Aorta (tissue), 5 donors: ENCODE measurements at regions not wholly inside any gene's neighbourhood (a gene's known extent, or its start where the extent isn't known, plus 50 kb on each side); places are given as distances from the start of the nearest gene placed in this dataset.
"Not testable (repeated sequence)": the region's sequence is repeated elsewhere in the genome, so short reads cannot be mapped to it uniquely, and the experiment has no call there.

Experiments
- ATAC-seq: fragments of 200-7000 bp; cut with Tn5 transposase; one replicate; pipeline ENCODE4 v1.9.1; 2022; ENCODE audit warnings: moderate library complexity; ENCODE audit not compliant: low FRiP score
- DNase-seq, 2 donors: peaks; one replicate each; pipeline ENCODE4 v3.0.0-alpha.2; 2020
- H3K27ac ChIP-seq, 2 donors: one replicate each; pipeline ENCODE4 v1.5.1; 2013; ENCODE audit warnings: low read length in 2 of 2, mild to moderate bottlenecking in 2 of 2, moderate library complexity in 2 of 2, control low read depth in 1 of 2, inconsistent platforms in 1 of 2, low read depth in 1 of 2
- H3K27me3 ChIP-seq, 2 donors: one replicate each; pipeline ENCODE4 v1.6.1; 2013; ENCODE audit warnings: control low read depth in 1 of 2, low read length in 1 of 2, mild to moderate bottlenecking in 1 of 2, moderate library complexity in 1 of 2; ENCODE audit not compliant: insufficient read depth in 2 of 2, control insufficient read depth in 1 of 2
- H3K36me3 ChIP-seq, 2 donors: one replicate each; pipeline ENCODE4 v1.6.1; 2013; ENCODE audit warnings: control low read depth in 1 of 2, low read length in 1 of 2, mild to moderate bottlenecking in 1 of 2; ENCODE audit not compliant: insufficient read depth in 2 of 2, control insufficient read depth in 1 of 2
- H3K4me1 ChIP-seq, 2 donors: one replicate each; pipeline ENCODE4 v1.6.1; 2013; ENCODE audit warnings: low read length in 2 of 2, control low read depth in 1 of 2, mild to moderate bottlenecking in 1 of 2, moderate library complexity in 1 of 2; ENCODE audit not compliant: insufficient read depth in 2 of 2, control insufficient read depth in 1 of 2
- H3K4me3 ChIP-seq, 2 donors: one replicate each; pipeline ENCODE4 v1.5.1; 2013; ENCODE audit warnings: low read length in 2 of 2, control low read depth in 1 of 2, mild to moderate bottlenecking in 1 of 2
- H3K9me3 ChIP-seq: one replicate; pipeline ENCODE4 v1.6.1; 2013; ENCODE audit warnings: mild to moderate bottlenecking, low read length; ENCODE audit not compliant: control insufficient read depth
- WGBS, 2 donors: extraction: QIAGEN DNeasy Blood & Tissue Kit; methylation state at CpG; one replicate each; pipeline ENCODE4 v1.1.7; 2013; 5-methylcytosine and 5-hydroxymethylcytosine counted together
- intact Hi-C, 2 donors: fragments of 100-400 bp; cut with DNase I; formaldehyde crosslinking; loops; one replicate each; pipeline versions ENCODE4 v1.14.2 to v1.15.0; 2022
- donor health status: healthy with polysubstance abuse.
- donor health status: Bipolar disorder and iron deficiency.
- donor health status: DM: no; HTN: no; CAD: no.
- donor health status: DM: no; HTN: no; CAD: no.
- donor health status: DM: yes; HTN: yes; CAD: no.

DNA sequence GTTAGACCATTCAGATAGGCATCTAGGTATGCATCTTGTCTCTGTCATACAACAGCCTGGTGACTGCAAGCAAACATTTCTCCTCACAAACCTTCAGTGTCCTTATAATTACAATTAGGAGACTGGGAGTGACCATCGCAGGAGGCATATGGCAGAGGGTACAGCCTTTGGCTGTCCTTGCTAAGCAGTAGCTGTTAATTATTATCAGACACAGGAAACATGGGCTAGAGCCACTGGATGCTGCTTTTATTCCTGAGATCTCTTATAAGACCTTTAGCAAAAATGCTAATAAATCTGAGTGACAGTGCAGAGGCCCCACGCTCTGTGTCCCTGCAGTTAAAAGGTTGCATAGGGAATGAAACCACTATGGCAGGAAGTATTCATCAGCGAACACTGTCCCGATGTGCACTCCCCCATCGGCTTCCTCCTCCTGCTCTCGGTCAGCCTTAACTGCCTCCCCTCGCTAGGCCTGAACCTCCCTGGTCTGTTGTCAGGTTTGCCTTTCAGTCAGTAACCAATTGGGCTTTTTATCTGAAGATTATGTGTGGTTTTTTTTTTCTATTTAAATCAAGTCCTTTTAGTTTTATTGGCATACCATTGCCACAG, 92.2 kb downstream of the ARHGAP11B start:
- H3K27ac ChIP-seq, H3K9me3 ChIP-seq, H3K27me3 ChIP-seq, H3K36me3 ChIP-seq, H3K4me3 ChIP-seq, intact Hi-C loops, ATAC-seq, H3K4me1 ChIP-seq, DNase-seq: not testable (repeated sequence)
- WGBS, 2 donors = 90 to 98% methylated on average over 4 to 5 of the region's 7 CpGs

DNA sequence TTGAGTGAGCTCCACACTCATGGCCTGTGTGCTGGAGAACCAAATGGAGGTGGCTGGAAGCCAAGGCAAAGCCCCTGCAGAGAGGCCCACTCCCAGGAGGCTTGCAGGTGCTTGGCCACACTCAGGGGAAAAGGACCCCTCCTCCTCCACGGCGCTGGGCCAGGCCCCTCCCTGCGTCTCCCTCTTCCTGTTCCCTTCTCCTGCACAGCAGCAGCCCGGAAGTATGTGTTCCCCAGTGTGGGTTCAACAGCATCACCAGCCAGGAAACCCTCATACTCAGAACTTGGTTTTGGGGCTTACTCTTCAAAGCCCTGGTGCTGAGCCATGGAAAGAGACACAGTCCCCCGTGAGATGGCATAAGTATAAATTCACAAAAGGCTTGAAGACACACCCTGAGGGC, 93.4 kb downstream of the ARHGAP11B start:
- DNase-seq, H3K27ac ChIP-seq, H3K4me3 ChIP-seq, H3K9me3 ChIP-seq, H3K36me3 ChIP-seq, H3K4me1 ChIP-seq, H3K27me3 ChIP-seq, ATAC-seq, intact Hi-C loops: not testable (repeated sequence)
- 94 to 100% methylated on average over 5 of the region's 5 CpGs for WGBS, 2 donors

DNA sequence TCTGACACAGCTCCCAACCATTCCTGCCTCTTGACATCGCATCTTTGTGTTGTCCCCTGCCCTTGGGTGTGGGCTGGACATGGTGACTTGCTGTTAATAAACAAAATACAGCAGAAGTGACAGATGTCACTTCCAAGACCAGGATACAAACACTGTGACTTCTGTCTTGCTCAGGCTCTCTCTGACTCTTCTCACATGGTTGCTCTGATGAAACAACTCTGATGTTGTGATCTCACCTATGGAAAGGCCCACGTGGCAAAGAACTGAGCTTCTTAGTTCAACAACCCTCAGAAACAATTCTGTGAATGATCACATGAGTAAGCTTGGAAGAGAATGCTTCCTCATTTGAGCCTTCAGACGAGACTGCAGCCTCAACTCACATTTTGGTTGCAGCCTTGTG, 94.9 kb downstream of the ARHGAP11B start:
- H3K27ac ChIP-seq, ATAC-seq, H3K9me3 ChIP-seq, H3K27me3 ChIP-seq, DNase-seq, intact Hi-C loops, H3K4me1 ChIP-seq, H3K36me3 ChIP-seq, H3K4me3 ChIP-seq: not testable (repeated sequence)
- WGBS, 2 donors = 90 to 96% methylated on average over 2 to 3 of the region's 3 CpGs

DNA sequence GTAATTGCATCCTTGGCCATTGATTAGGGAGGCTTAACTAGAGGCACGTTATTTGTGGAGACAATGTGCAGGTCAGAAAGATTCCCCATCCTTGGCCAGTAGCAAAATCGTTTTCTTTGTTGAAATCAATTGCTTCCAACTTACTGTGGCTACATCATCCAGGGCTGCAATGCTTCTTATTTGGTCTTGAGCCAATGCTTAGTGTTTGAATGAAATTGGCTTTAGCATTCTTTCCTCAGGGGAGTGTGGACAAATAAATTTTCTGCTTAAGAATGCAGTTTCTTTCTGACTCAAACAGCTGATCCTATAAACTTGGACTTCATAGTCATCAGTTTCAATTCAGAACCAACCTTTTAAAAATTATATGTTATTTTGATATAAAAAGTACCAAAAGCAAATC, 95.6 kb downstream of the ARHGAP11B start:
- ATAC-seq, H3K36me3 ChIP-seq, H3K4me1 ChIP-seq, H3K4me3 ChIP-seq, H3K27ac ChIP-seq, H3K27me3 ChIP-seq, intact Hi-C loops, DNase-seq, H3K9me3 ChIP-seq: not testable (repeated sequence)
- 42 to 72% methylated on average over 1 to 2 of the region's 2 CpGs for WGBS, 2 donors

DNA sequence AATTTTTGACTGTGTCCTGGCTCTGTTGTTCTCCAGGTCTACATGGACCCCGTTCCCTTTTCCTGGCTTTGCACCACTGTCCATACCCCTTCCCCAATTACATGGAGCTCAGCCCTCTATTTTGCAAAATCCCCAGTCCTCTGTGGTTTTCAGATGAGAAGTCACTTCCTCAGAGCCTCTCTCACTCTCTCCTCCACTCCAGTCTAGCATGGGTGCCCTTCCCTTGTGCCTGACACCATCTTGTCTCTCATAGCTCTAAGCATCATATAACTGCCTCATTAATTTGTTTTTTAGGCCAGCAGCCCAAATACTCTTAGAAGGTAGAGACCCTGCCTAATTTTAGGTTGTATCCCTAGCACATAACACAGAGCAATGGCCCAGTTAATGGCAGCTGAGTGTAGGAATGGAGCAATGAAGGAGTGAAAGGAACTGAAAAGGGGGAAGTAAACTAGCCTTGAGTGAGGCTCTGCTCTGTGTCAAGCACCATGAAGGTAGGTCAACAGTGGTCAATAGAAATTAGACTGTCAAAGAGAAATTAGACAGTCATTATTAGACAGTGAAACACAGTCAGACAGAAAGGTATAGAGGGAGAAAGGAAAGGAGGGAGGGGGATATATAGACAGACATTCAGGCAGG, 97.7 kb downstream of the ARHGAP11B start:
- H3K36me3 ChIP-seq, ATAC-seq, H3K4me1 ChIP-seq, H3K27ac ChIP-seq, DNase-seq, H3K27me3 ChIP-seq, intact Hi-C loops, H3K9me3 ChIP-seq, H3K4me3 ChIP-seq: not testable (repeated sequence)
- 96 to 97% methylated on average over 1 of the region's 1 CpG for WGBS, 2 donors

DNA sequence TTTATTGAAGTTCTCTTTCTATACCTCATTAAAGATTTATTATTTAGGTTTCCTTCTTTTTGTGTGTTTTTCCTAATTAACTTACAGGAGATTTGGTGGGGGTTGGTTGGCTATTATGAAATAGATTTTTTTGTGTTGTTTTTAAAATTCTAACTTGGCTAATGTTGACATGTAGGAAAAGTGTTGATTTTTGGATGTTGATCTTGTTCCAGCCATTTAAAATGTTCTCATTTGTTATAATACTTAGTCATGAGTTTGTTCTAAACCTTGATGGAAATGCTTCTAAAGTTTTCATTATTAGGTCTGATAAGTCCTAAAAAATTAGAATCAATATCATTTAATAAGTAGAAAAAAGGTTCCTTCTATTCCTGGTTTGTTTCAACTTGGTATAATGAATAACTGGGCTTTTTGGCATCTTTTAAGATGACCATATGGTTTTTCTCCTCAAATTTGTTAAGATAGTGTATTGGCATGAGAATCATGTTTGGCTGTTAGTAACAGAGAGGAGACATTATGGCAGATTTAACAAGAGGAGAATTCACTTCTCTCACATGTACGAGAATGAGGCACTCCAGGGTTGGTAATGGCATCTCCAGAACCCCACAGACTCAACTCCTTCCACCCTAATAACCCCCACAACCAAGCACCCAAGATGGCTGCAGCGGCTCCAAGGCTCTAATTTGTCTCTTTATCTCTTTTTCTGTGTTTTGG, 104.1 kb downstream of the ARHGAP11B start:
- H3K4me1 ChIP-seq, ATAC-seq, H3K36me3 ChIP-seq, DNase-seq, H3K27ac ChIP-seq, H3K4me3 ChIP-seq, H3K9me3 ChIP-seq, intact Hi-C loops, H3K27me3 ChIP-seq: not testable (repeated sequence)
- WGBS, 2 donors = 81 to 87% methylated on average over 2 of the region's 2 CpGs

DNA sequence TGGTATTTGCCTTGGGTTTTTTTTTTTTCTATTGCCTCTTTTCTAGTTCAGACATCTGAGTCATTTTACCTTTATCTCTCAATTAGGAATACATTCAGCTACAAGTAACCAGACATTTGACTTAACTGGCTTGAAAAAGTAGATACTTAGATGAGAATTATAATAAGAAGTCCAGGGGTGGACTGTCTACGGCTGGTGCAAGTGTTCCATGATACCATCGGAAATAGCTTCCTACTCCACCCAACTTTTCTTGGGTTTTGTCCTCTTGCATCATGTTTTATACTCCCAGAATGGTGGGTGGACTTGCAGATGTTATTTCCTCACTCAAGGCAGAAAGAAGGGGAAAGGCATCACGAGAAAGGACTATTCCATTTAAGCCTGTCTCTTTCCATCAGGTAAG, 104.7 kb downstream of the ARHGAP11B start:
- ATAC-seq, H3K27me3 ChIP-seq, H3K4me3 ChIP-seq, H3K27ac ChIP-seq, intact Hi-C loops, H3K9me3 ChIP-seq, H3K36me3 ChIP-seq, H3K4me1 ChIP-seq, DNase-seq: not testable (repeated sequence)
- 94 to 97% methylated on average over 3 of the region's 3 CpGs for WGBS, 2 donors

DNA sequence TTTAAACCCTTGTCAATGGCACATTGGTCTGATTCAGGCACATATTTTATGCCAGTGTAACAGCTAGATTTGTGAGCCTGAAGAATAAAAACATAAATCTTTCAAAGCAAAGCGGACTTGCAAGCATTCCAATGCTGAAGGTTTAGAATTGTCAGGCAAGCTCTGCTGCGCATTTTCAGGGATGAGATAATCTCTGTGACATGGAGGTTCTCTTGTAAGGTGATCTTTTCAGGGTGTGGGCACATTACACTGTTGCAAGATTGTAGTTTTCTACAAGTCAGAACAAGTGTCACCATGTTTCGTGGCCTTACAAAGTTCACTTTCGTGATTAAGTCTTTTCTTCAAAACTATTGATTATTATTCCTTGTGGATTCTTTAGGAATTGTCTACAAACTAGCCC, 106.2 kb downstream of the ARHGAP11B start:
- H3K4me3 ChIP-seq, intact Hi-C loops, H3K4me1 ChIP-seq, H3K9me3 ChIP-seq, H3K36me3 ChIP-seq, H3K27ac ChIP-seq, ATAC-seq, H3K27me3 ChIP-seq, DNase-seq: not testable (repeated sequence)
- WGBS, 2 donors = 98 to 99% methylated on average over 4 of the region's 4 CpGs
